ENCODE measurements at regions not wholly inside any gene's neighbourhood (a gene's known extent, or its start where the extent isn't known, plus 50 kb on each side); places are given as distances from the start of the nearest gene placed in this dataset.
"Not testable (repeated sequence)": the region's sequence is repeated elsewhere in the genome, so short reads cannot be mapped to it uniquely, and the experiment has no call there.

DNA sequence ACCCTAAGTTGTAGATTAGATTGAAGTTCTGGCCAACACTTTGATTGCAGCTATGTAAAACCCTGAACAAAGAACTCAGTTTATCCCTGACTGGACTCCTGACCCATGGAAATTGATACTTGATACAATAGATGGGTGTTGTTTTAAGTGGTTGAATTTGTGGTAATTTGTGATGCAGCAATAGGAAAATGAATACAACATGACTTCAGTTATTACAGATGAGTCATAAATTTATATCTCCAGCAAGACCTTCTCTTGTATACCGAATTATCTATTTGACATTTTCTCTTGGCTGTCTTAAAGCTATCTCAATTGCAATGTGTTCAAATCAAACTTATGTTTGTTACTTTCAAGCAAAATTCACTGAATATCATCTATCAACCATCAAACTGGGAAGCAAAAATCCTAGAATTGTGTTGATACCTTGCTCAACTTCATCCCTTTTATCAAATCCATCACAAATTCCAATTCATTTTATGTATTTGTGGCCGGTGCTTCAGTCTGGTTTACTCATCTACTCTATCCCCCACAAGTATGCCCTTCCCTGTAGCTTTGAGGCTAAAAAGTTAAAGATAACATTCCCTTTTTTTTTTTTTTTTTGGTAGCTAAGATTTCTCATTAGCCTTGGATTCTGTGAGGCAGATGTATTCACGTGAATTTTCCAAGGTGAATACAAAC lies 129.4 kb upstream of the CENPW start:
- DNase-seq, result no peak

DNA sequence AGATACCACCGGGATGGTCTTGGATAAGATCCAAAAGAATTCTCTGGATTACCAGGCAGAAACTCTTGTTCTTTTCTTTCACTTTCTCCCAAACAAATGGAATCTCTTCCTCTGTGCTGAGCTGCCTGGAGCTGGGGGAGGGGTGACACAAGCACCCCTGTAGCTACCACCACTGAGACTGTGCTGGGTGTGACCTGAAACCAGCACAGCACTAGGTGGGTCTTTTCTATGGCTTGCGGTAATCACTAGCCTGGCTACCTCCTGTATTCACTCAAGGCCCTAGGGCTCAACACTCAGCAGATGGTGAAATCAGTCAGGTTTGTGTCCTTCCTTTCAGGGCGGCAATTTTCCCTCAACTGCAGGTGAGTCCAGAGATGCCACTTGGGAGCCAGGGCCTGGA lies 122.4 kb upstream of the CENPW start:
- no peak for DNase-seq

GRCh38 chr6:126220901-126221300 lies 119.0 kb upstream of the CENPW start:
- not testable (repeated sequence) for DNase-seq

- DNase-seq, result no peak
These were observed 111.8 kb upstream of the CENPW start for GRCh38 chr6:126227833-126228702.

DNA sequence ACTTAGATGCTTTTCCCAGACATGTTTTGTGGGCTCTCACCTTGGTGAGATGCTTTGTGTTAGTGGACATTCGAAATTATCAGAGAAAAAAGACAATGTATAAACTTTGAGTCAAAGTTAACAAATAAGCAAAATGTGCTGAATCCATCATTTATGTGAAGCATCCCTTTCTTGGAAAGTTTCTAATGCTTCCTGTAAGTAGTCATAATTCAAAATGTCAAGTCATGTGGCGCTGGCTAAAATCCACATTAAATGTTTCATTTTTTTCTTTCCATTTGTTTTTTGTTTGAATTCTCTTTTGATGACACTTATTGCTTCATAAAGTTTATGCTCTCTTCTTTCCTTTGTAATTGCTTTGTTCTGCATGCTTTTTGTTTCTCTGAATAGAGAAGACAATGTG lies 107.2 kb upstream of the CENPW start:
- no peak for DNase-seq

DNA sequence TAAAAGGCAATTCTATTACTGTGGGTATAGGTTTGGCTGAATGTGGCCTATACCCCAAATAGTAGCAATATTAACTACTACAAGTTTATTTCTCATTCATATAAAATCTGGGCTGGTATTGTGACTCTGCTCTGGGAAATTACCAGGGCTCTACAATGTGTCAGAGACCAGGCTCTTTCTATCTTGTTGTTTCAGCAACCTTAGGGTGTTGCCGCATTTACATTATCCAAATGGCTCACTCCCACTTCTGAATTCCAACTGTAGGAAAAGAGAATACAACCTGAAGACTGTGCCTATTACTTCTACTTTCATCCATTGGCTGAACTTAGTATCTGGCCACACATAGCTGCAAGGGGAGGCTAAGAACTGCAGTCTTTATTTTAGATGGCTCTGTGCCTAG lies 106.7 kb upstream of the CENPW start:
- DNase-seq, result no peak

DNA sequence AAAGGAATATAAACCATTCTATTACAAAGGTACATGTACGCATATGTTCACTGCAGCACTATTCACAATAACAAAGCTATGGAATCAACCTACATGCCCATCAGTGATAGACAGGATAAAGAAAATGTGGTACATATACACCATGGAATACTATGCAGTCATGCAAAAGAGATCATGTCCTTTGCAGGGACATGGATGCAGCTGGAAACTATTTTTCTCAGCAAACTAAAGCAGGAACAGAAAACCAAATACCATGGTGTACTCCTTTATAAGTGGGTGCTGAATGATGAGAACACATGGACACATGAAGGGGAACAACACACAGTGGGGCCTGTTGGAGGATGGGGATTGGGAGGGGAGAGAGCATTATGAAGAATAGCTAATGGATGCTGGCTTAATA lies 104.6 kb upstream of the CENPW start:
- no peak for DNase-seq

DNA sequence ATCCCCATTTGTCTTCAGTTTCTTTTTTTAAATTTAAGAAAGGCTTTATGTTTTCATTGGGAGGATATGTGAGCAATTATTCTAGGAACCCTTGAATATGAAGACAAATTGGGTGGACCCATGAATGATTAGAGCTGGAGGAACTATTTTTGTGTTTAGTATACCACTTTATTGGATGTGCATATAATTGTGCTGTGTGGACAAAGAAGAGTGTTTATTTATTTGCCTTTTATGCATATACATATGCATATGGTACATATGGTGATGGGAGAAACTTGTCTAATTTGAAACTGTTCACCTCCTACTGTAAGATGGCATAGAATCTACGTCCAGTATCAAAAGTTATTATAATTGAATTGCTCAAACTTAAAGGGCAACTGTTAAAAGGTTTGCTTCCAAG lies 94.8 kb upstream of the CENPW start:
- DNase-seq, result no peak

- no peak for DNase-seq
These were observed 87.8 kb upstream of the CENPW start for GRCh38 chr6:126252154-126252553.

DNA sequence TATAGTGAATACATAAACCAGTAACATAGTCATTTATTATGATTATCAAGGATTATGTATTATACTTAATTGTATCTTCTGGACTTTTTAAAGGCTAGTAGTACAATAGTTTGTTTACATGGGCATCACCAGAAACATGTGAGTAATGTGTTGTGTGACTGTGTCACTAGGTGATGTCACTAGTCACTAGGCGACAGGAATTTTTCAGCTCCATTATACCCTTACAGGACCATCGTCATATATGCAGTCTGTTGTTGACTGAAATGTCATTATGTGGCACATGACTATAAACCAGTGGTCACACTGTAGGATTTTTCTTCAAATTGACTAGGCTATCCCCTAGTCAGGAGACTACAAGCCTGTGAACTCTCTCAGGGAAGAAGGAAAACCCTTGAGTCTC lies 86.5 kb upstream of the CENPW start:
- DNase-seq, result no peak

- no peak for DNase-seq
These were observed 81.8 kb upstream of the CENPW start for GRCh38 chr6:126258150-126258549.

DNA sequence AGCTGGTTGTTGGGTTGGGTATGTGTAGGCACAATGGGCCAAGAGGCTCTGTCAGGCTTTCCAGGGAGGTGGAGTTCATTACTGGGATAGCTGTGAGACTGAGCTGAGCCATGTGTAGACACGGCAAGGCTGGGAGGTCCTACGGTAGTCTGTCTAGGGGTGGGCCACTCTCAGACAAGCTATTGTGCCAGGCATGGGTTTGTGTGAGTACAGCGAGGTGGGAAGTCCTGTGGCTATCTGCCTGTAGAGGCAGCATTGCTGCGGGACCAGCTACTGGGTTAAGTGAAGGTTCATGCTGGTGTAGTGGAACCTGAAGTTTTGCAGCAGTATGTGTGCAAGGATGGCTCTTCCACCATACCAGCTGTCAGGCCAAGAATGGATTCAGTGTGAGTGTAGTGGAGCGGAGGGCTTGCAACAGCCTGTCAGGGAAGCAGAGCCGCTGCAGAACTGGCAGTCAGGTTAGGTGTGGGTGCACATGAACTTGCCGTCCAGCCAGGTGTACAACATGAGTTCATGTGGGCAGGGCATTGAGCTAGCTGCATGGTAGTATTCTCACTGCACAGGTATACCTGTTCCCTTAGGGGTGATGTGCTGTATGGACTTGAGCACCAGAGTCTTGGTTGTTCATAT lies 78.0 kb upstream of the CENPW start:
- no peak for DNase-seq

DNA sequence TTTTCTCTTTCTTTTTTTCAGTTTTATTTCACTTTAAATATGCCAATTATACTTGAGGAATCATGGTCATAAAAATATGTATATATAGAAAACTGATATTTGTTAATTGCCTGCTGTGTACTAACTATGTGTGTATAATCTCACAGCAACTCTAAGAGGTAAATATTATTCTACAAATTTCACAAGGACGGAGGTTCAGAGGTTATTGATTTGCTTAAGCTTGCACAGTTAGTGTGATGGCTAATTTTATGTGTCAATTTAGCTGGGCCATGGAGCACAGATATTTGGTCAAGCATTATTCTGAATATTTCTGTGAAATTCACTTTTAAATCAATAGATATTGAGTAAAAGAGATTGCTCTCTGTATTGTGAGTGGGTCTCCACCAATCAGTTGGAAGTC lies 75.7 kb upstream of the CENPW start:
- no peak for DNase-seq

- no peak for DNase-seq
These were observed 73.3 kb upstream of the CENPW start for GRCh38 chr6:126266664-126267063.

DNA sequence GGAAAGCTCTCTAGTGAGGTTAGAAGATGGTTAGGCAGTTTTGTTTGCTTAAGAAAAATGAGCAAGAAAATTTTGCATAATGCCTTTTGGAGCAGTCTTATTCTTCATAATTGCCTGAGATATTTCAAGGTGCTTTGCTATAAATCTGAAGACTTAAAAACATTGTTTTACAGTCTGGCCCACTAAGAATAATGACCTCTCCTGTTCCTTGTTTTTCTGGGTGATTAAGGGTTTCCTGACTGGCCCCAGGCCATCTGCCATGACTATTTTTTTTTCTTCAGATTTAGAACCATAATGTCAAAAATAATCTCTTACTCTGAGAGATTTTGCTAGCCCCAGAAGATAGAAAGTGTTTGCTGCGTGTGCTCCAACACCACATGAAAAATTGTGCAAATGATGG lies 72.3 kb upstream of the CENPW start:
- DNase-seq, result no peak

- no peak for DNase-seq
These were observed 71.8 kb upstream of the CENPW start for GRCh38 chr6:126268092-126268491.

DNA sequence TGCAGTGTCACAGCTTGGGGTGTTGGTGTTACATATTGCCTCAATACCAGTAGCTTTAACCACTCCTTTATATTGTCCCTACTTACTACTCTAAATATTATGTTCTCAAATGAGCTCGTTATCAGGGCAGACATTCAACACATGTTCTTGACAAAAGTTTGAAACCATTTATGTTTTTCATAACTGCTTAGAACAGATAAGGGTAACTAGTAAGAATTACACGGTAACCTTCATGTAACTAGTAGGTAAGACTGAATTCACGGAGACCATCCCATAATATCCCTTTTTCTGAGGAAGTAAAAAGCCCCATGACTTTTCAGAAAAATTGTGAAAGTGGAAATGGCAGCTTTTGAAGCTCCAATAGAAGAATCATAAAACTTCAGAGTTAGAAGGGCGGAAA lies 59.6 kb upstream of the CENPW start:
- no peak for DNase-seq

- no peak for DNase-seq
These were observed 54.0 kb upstream of the CENPW start for GRCh38 chr6:126285871-126286365.
